Brain microvascular endothelial cell (primary cell): ENCODE measurements at regions not wholly inside any gene's neighbourhood (a gene's known extent, or its start where the extent isn't known, plus 50 kb on each side); places are given as distances from the start of the nearest gene placed in this dataset.

Experiments used
- DNase-seq: peaks from one replicate; pipeline ENCODE4 v3.0.0-alpha.2; 2020
- H3K27ac ChIP-seq: fragments of 250-450 bp; sonication (Bioruptor Pico); 2 replicates; pipeline ENCODE4 v1.5.1; 2020; ENCODE audit warnings: mild to moderate bottlenecking, moderate library complexity
- H3K27me3 ChIP-seq: fragments of 250-450 bp; sonication (Bioruptor Pico); replicated peaks from 2 replicates; pipeline ENCODE4 v1.5.1; 2020; ENCODE audit warnings: mild to moderate bottlenecking
- H3K36me3 ChIP-seq: fragments of 250-450 bp; sonication (Bioruptor Pico); replicated peaks from 2 replicates; pipeline ENCODE4 v1.5.1; 2020; ENCODE audit warnings: mild to moderate bottlenecking
- H3K4me3 ChIP-seq: 2 replicates; pipeline ENCODE4 v1.5.1; 2011; ENCODE audit warnings: low read depth, mild to moderate bottlenecking, control low read depth, low read length, moderate library complexity
- CTCF ChIP-seq: IDR thresholded peaks from 2 replicates; pipeline ENCODE4 v1.5.1; 2011; ENCODE audit warnings: low read depth, mild to moderate bottlenecking, moderate library complexity, low read length, control low read depth, inconsistent platforms; ENCODE audit errors: missing control alignments
- in situ Hi-C: cut with HindIII; loops from 2 replicates; pipeline ENCODE4 v1.10.0; 2017; ENCODE audit warnings: low sequenced_read_pairs, low pct_ligation_motif_present

DNA sequence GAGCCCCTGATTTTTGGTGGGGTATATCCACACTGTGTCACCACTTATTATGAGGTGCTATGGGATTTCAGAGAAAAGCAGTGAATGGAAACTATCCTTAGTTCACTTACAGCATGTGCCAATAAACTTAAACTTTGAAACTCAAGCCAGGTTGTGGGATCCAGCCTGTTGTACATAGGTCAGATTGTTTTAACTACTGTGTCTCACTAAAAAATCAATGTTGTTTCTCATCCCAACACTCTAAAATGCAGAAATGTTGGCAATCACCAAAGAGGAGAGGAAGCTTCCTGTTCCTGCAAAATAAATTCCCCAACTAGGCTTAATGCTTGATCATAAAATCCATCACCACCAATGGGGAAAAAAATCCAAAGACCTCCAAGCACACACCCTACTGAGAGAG lies 173.7 kb upstream of the ONECUT1 start:
- TF ChIP-seq CTCF, result no peak
- in situ Hi-C loops, result no loop called here

DNA sequence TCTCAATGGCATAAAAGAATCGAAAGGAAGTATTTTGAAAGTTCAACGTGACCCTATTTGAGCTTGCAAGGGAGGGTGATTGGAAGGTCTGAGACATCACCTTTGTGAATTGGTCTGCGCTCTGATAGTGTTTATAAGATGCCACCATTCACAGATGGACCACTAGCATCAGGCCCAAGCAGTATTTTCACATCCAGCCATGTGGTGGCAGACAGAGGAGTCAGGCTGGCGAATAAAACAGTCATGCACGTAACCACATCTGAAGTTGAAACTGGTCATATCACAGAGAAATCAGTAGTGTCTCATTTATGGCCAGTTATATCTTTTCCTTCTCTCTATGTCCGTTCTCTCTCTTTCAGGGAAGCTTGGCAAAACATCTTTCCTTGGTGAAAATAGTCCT lies 170.1 kb upstream of the ONECUT1 start:
- no peak for TF ChIP-seq CTCF
- H3K27ac ChIP-seq, result no peak overlapping the region
- in situ Hi-C loops, result no loop called here
- no peak overlapping the region for H3K4me3 ChIP-seq
- no peak for DNase-seq
- H3K27me3 ChIP-seq, result no peaks in the 10 kb centered on the region
- H3K36me3 ChIP-seq, result no peaks in the 10 kb centered on the region

More for the DNA sequence above, 173.7 kb upstream of the ONECUT1 start:
- Histone ChIP-seq H3K27ac (no peak overlapping the region), H3K4me3 (no peak overlapping the region), H3K27me3 (no peaks in the 10 kb centered on the region), H3K36me3 (no peaks in the 10 kb centered on the region)
- DNase-seq, result no peak

DNA sequence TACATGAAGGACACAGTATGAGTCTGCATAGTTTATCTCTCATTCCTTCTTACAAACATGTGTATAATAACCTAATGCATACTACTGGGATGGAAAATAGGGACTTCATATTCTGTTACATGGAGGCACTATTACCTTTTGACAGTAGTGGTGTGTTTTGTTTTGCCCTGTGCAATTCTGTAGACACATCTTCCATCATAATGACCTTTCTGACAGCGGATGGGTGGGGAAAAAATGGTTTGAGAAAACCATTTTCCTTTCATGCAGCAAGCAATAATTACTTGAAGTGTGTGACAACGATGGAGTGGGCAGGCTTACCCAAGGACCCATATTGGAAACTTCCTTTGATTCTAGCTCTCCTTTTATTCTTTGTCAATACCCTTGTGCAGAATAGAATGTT lies 153.6 kb upstream of the ONECUT1 start:
- no peak for DNase-seq

GRCh38 chr15:52936489-52936888 lies 146.4 kb upstream of the ONECUT1 start:
- no peak for DNase-seq
- H3K27me3 ChIP-seq, result no peaks in the 10 kb centered on the region
- H3K27ac ChIP-seq, result no peak overlapping the region
- in situ Hi-C loops, result no loop called here
- H3K4me3 ChIP-seq, result no peak overlapping the region
- no peak for TF ChIP-seq CTCF
- no peaks in the 10 kb centered on the region for H3K36me3 ChIP-seq

More for the DNA sequence above, 153.6 kb upstream of the ONECUT1 start:
- in situ Hi-C loops, result no loop called here
- no peaks in the 10 kb centered on the region for H3K36me3 ChIP-seq
- H3K4me3 ChIP-seq, result no peak overlapping the region
- no peaks in the 10 kb centered on the region for H3K27me3 ChIP-seq
- no peak for TF ChIP-seq CTCF
- no peak overlapping the region for H3K27ac ChIP-seq

DNA sequence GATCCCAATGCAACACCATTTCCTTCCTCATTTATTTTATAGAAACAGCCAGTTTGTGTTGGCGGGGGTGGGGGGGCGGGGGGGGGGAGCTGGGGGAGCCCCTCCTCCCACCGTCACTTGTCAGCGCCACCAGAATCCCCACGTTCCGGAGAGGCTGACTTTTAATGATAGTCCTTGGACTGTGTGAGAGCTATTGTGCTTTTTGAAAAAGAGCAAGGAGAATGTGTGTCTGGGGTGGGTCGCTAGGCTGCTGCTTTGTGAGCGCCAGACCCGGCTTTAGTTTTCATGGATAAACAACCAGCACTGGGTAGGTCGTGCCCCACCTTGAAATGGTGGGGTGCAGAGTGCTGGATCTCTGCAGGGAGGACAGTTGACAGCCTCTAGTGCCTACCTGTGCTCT lies 135.0 kb upstream of the ONECUT1 start:
- Histone ChIP-seq H3K27me3 (no peaks in the 10 kb centered on the region), H3K36me3 (no peaks in the 10 kb centered on the region), H3K4me3 (no peak overlapping the region), H3K27ac (no peak overlapping the region)
- no peak for DNase-seq
- TF ChIP-seq CTCF, result no peak
- in situ Hi-C loops, result no loop called here

DNA sequence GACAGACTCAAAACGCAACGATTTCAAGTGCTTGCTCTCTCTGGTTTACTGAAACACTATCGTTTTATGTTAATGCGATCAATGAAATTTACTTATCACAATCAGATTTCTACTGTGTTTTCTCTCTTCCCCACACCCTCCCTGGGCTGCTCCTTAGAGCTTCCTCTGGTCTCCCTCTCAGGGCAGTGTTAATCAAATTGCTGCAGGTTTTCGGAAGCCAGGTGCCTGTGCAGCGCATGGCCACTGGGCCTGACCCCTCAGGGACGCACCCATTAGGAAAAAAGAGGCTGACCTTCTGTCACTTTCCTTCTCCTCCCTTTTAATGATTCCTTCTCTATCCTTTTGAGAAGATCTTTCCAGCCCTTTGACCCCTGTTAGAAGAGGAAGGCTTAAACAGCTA lies 134.5 kb upstream of the ONECUT1 start:
- DNase-seq, result no peak
- in situ Hi-C loops, result no loop called here
- no peak overlapping the region for H3K4me3 ChIP-seq
- no peak for TF ChIP-seq CTCF
- H3K36me3 ChIP-seq, result no peaks in the 10 kb centered on the region
- H3K27ac ChIP-seq, result no peak overlapping the region
- H3K27me3 ChIP-seq, result no peaks in the 10 kb centered on the region
